IMR-90 (cell line): ENCODE measurements at regions not wholly inside any gene's neighbourhood (a gene's known extent, or its start where the extent isn't known, plus 50 kb on each side); places are given as distances from the start of the nearest gene placed in this dataset.

Experiments
- ATAC-seq: fragments of 200-7000 bp; cut with Tn5 transposase; 2 replicates; pipeline ENCODE4 v1.9.1; 2020; ENCODE audit warnings: low read depth, mild to moderate bottlenecking, moderate library complexity
- BruUV-seq: library from RNA; stranded (reverse); fragments of 400-500 nt; replicated peaks from 2 replicates; lab custom pipeline; 2021; lab: Mats Ljungman, UMichigan
- CTCF ChIA-PET: fragments of 300-600 bp; formaldehyde crosslinking; extraction: SDS; loops from one replicate; lab custom pipeline; 2021; ENCODE audit warnings: antibody characterized with exemption; lab: Yijun Ruan, JAX
- POLR2A ChIA-PET: fragments of 300-600 bp; sonication (Branson Sonifier 250); formaldehyde crosslinking; loops from one replicate; lab custom pipeline; 2022; ENCODE audit warnings: antibody characterized with exemption; ENCODE audit not compliant: unreplicated experiment; lab: Charles Lee
- DNase-seq: peaks from one replicate; pipeline ENCODE4 v3.0.0; 2013
- H2AFZ ChIP-seq: replicated peaks from 2 replicates; pipeline ENCODE3; 2013; ENCODE audit warnings: low read length, mild to moderate bottlenecking; ENCODE audit not compliant: poor library complexity
- H2AK5ac ChIP-seq: 2 replicates; pipeline ENCODE4 v1.6.1; 2013; ENCODE audit warnings: low read depth, low read length, inconsistent platforms
- H2AK9ac ChIP-seq: replicated peaks from 2 replicates; pipeline ENCODE3; 2013; ENCODE audit warnings: mild to moderate bottlenecking, low read depth, low read length, moderate library complexity; ENCODE audit not compliant: poor library complexity
- H2BK120ac ChIP-seq: 2 replicates; pipeline ENCODE4 v1.6.1; 2013; ENCODE audit warnings: low read depth, low read length, inconsistent platforms
- H2BK15ac ChIP-seq: 3 replicates; pipeline ENCODE4 v1.6.1; 2013; ENCODE audit warnings: low read depth, low read length, inconsistent platforms
- H2BK20ac ChIP-seq: 2 replicates; pipeline ENCODE4 v1.6.1; 2013; ENCODE audit warnings: low read depth, mild to moderate bottlenecking, inconsistent platforms, low read length, moderate library complexity
- H2BK5ac ChIP-seq: 2 replicates; pipeline ENCODE4 v1.6.1; 2013; ENCODE audit warnings: mild to moderate bottlenecking, low read depth, low read length, inconsistent platforms; ENCODE audit not compliant: poor library complexity, severe bottlenecking
- H3K14ac ChIP-seq: replicated peaks from 2 replicates; pipeline ENCODE4 v1.6.1; 2013; ENCODE audit warnings: low read depth, low read length, inconsistent platforms
- H3K18ac ChIP-seq: 2 replicates; pipeline ENCODE4 v1.6.1; 2013; ENCODE audit warnings: low read depth, low read length, control low read depth
- H3K23ac ChIP-seq: 2 replicates; pipeline ENCODE4 v1.6.1; 2013; ENCODE audit warnings: low read depth, low read length, inconsistent platforms
- H3K27ac ChIP-seq: 2 replicates; pipeline ENCODE4 v1.5.1; 2013; ENCODE audit warnings: mild to moderate bottlenecking, control low read depth, low read length; ENCODE audit not compliant: insufficient read depth
- H3K27me3 ChIP-seq: 2 replicates; pipeline ENCODE4 v1.6.1; 2013; ENCODE audit warnings: low read length; ENCODE audit not compliant: control insufficient read depth, insufficient read depth
- H3K36me3 ChIP-seq: 2 replicates; pipeline ENCODE4 v1.6.1; 2013; ENCODE audit warnings: low read length, mixed read lengths; ENCODE audit not compliant: control insufficient read depth, insufficient read depth
- H3K4ac ChIP-seq: 2 replicates; pipeline ENCODE4 v1.6.1; 2013; ENCODE audit warnings: low read depth, low read length, inconsistent platforms
- H3K4me1 ChIP-seq: 2 replicates; pipeline ENCODE4 v1.6.1; 2013; ENCODE audit warnings: low read length, mixed read lengths; ENCODE audit not compliant: control insufficient read depth, insufficient read depth
- H3K4me2 ChIP-seq: 2 replicates; pipeline ENCODE4 v1.6.1; 2013; ENCODE audit warnings: low read depth, mild to moderate bottlenecking, control low read depth, low read length, moderate library complexity
- H3K4me3 ChIP-seq: 2 replicates; pipeline ENCODE4 v1.5.1; 2013; ENCODE audit warnings: low read depth, mild to moderate bottlenecking, control low read depth, low read length, moderate library complexity; ENCODE audit not compliant: insufficient read depth
- H3K56ac ChIP-seq: 2 replicates; pipeline ENCODE4 v1.6.1; 2013; ENCODE audit warnings: low read length, inconsistent platforms; ENCODE audit not compliant: insufficient read depth; ENCODE audit errors: extremely low read depth
- H3K79me1 ChIP-seq, 2 experiments: 2 replicates each; pipeline ENCODE4 v1.6.1; 2013; ENCODE audit warnings: low read length in 2 of 2, inconsistent platforms in 1 of 2, low read depth in 1 of 2
- H3K9ac ChIP-seq: 2 replicates; pipeline ENCODE4 v1.6.1; 2013; ENCODE audit warnings: low read depth, low read length, control low read depth
- H3K9me1 ChIP-seq: 2 replicates; pipeline ENCODE4 v1.6.1; 2013; ENCODE audit warnings: low read length, inconsistent platforms; ENCODE audit not compliant: insufficient read depth
- H3K9me3 ChIP-seq: 2 replicates; pipeline ENCODE4 v1.6.1; 2013; ENCODE audit warnings: low read length; ENCODE audit not compliant: control insufficient read depth, insufficient read depth
- H4K20me1 ChIP-seq: 2 replicates; pipeline ENCODE4 v1.6.1; 2013; ENCODE audit warnings: low read length, inconsistent platforms; ENCODE audit not compliant: insufficient read depth
- H4K5ac ChIP-seq: 2 replicates; pipeline ENCODE4 v1.6.1; 2013; ENCODE audit warnings: mild to moderate bottlenecking, low read depth, low read length, control low read depth
- H4K8ac ChIP-seq, 2 experiments: 2 replicates each; pipeline ENCODE4 v1.6.1; 2013; ENCODE audit warnings: low read depth in 2 of 2, low read length in 2 of 2, control low read depth in 1 of 2, inconsistent platforms in 1 of 2
- H4K91ac ChIP-seq: 2 replicates; pipeline ENCODE4 v1.6.1; 2013; ENCODE audit warnings: low read depth, low read length, inconsistent platforms; ENCODE audit not compliant: insufficient read depth
- BHLHE40 ChIP-seq: fragments of 150-350 bp; IDR thresholded peaks from 2 replicates; pipeline ENCODE4 v1.6.1; 2016; ENCODE audit warnings: mild to moderate bottlenecking, low read depth, low read length
- FOS ChIP-seq: fragments of 150-350 bp; IDR thresholded peaks from 2 replicates; pipeline ENCODE4 v1.6.1; 2016; ENCODE audit warnings: low read depth, low read length
- MAZ ChIP-seq: IDR thresholded peaks from 2 replicates; pipeline ENCODE4 v1.6.1; 2012; ENCODE audit warnings: low read depth, mild to moderate bottlenecking, low read length, improper control_type of control experiment, moderate library complexity, borderline replicate concordance
- MXI1 ChIP-seq: IDR thresholded peaks from 2 replicates; pipeline ENCODE4 v1.6.1; 2012; ENCODE audit warnings: low read depth, mild to moderate bottlenecking, low read length, moderate library complexity, borderline replicate concordance
- POLR2A ChIP-seq: IDR thresholded peaks from 2 replicates; pipeline ENCODE4 v1.6.1; 2012; ENCODE audit warnings: mild to moderate bottlenecking, low read depth, low read length
- RCOR1 ChIP-seq: IDR thresholded peaks from 2 replicates; pipeline ENCODE4 v1.6.1; 2012; ENCODE audit warnings: mild to moderate bottlenecking, low read length, improper control_type of control experiment; ENCODE audit not compliant: insufficient replicate concordance
- RFX5 ChIP-seq: IDR thresholded peaks from 2 replicates; pipeline ENCODE4 v1.8.0; 2012; ENCODE audit warnings: low read depth, mild to moderate bottlenecking, low read length, moderate library complexity
- dilution Hi-C: fragments of 300-500 bp; cut with HindIII; formaldehyde crosslinking; loops from one replicate; pipeline ENCODE4 v1.14.3; 2018; ENCODE audit warnings: low sequenced_read_pairs; ENCODE audit not compliant: unreplicated experiment
- in situ Hi-C: fragments of 300-500 bp; cut with MboI; formaldehyde crosslinking; loops from 3 replicates; pipeline ENCODE4 v1.14.3; 2019; ENCODE audit warnings: low sequenced_read_pairs, inconsistent platforms, mixed read lengths
- intact Hi-C: fragments of 100-400 bp; cut with micrococcal nuclease; formaldehyde crosslinking; loops from 2 replicates; pipeline ENCODE4 v1.10.0; 2022
- TF ChIP-seq, protein P1 (sequence below): conservative IDR thresholded peaks from 2 replicates; pipeline ENCODE4 v1.5.1; 2012; ENCODE audit warnings: mild to moderate bottlenecking, low read depth, low read length, improper control_type of control experiment

GRCh38 chr20:12175538-12175937, 257.8 kb downstream of the BTBD3 start:
- Histone ChIP-seq H3K4me2 (no peak overlapping the region), H3K9me1 (no peaks in the 10 kb centered on the region), H3K4ac (no peak overlapping the region), H3K36me3 (no peaks in the 10 kb centered on the region), H3K27me3 (no peaks in the 10 kb centered on the region), H3K18ac (no peak overlapping the region), H2AFZ (no peak overlapping the region), H2AK9ac (no peak overlapping the region), H4K91ac (no peak overlapping the region), H4K5ac (no peak overlapping the region), H3K9me3 (no peaks in the 10 kb centered on the region), H3K4me1 (no peaks in the 10 kb centered on the region; the same call in 1 of the 2 replicates), H2BK120ac (no peak overlapping the region), H3K27ac (no peak overlapping the region), H2BK5ac (no peak overlapping the region), H4K8ac (no peak overlapping the region), H3K23ac (no peak overlapping the region), H3K56ac (no peak overlapping the region), H2BK20ac (no peak overlapping the region), H3K79me1 (no peaks in the 10 kb centered on the region), H2BK15ac (no peak overlapping the region), H3K14ac (no peak overlapping the region), H2AK5ac (no peak overlapping the region), H3K4me3 (no peak overlapping the region), H4K20me1 (no peaks in the 10 kb centered on the region), H3K9ac (no peak overlapping the region)
- TF ChIP-seq, protein P1, sequence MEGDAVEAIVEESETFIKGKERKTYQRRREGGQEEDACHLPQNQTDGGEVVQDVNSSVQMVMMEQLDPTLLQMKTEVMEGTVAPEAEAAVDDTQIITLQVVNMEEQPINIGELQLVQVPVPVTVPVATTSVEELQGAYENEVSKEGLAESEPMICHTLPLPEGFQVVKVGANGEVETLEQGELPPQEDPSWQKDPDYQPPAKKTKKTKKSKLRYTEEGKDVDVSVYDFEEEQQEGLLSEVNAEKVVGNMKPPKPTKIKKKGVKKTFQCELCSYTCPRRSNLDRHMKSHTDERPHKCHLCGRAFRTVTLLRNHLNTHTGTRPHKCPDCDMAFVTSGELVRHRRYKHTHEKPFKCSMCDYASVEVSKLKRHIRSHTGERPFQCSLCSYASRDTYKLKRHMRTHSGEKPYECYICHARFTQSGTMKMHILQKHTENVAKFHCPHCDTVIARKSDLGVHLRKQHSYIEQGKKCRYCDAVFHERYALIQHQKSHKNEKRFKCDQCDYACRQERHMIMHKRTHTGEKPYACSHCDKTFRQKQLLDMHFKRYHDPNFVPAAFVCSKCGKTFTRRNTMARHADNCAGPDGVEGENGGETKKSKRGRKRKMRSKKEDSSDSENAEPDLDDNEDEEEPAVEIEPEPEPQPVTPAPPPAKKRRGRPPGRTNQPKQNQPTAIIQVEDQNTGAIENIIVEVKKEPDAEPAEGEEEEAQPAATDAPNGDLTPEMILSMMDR: no peak
- TF ChIP-seq POLR2A: no peak
- TF ChIP-seq MAZ: no peak
- TF ChIP-seq MXI1: no peak
- no peak for TF ChIP-seq BHLHE40
- no peak for TF ChIP-seq RCOR1
- TF ChIP-seq FOS: no peak
- TF ChIP-seq RFX5: no peak
- BruUV-seq: no TSS peak
- intact Hi-C loops: no loop called here
- CTCF ChIA-PET: no interaction called here
- dilution Hi-C loops: no loop called here
- in situ Hi-C loops: no loop called here
- DNase-seq: no peak
- no peak for ATAC-seq
- POLR2A ChIA-PET: no interaction called here
